GM18508 (cell line): ENCODE measurements at regions not wholly inside any gene's neighbourhood (a gene's known extent, or its start where the extent isn't known, plus 50 kb on each side); places are given as distances from the start of the nearest gene placed in this dataset.

Source experiments
- ATAC-seq: cut with Tn5 transposase; IDR thresholded peaks from one replicate; pipeline ENCODE4 v1.9.1; 2021; ENCODE audit warnings: moderate number of reproducible peaks; ENCODE audit not compliant: insufficient read depth, unreplicated experiment

GRCh38 chr7:52980129-52980528 is 55.3 kb upstream of the POM121L12 start:
- ATAC-seq = no peak

GRCh38 chr7:52973126-52973525 is 62.3 kb upstream of the POM121L12 start:
- ATAC-seq = no peak

DNA sequence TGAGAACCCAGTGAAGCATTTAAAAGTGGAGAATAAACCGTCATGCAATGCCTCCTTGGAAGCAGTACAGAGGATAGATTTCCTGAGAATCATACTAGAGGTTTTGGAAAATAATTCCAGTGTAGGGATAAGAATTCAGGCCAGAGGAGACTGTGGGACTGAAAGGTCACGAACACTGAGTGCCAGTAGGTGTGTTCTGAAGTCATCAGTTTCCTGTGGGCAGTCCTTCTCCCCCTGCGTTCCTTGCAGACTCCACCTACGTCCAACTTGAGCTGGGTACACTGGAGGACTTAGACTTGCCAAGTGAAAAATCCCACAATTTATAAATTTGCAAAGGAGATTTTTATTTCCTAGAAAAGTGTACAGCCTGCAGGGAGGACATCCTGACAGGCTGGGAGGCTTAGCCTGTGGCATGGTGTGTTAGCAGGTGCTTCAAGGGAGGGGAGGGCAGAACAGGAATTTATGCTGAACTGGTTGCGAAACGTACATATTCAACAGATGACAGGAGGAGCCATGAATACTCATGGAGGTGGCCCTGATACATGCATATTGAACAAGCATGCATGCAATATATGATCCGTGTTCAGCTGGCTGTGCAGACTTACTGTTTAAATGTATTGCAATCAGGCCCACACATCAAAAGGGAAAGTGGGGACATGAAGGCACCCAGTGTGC is 72.9 kb upstream of the POM121L12 start:
- no peak for ATAC-seq

- ATAC-seq = no peak
Observed at GRCh38 chr7:52961084-52961483, 74.3 kb upstream of the POM121L12 start.

GRCh38 chr7:52959878-52960660 is 75.4 kb upstream of the POM121L12 start:
- no peak for ATAC-seq

DNA sequence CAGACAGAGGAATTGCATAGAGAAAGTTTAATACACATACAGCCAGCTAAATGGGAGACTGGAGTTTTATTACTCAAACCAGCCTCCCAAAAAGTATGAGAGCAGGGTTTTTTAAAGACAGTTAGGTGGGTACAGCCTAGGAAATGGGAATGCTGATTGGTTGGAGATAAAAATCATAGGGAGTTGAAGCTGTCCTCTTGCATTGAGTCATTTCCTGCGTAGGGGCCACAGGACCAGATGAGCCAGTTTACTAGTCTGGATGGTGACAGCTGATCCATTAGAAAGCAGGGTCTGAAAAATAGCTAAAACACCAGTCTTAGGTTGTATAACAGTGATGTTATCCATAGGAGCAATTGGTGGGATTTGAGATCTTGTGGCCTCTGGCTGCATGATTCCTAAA is 76.1 kb upstream of the POM121L12 start:
- ATAC-seq = no peak

DNA sequence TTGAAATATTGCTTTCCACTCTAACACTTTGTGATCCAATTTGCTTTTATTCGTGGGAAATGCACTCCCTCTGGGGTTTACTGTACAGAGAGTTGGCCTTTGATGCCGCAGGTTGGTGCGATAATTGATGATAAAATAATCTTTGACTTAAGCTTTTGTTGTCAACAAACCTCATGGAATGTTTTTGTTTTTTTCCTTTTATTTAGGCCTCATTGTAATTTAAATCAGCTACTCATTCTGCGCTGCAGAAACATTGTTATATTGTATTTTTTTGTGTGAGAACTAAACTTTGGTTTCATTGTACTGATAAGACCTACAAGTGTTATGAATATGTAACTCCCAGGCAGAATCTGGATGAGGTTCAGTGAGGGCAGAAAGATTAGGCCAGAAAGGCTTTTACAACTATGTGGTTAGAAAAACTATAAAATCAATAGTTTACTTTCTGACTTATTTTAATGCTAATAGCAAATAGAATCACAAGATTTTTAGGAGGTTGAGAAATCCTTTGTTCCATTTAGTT is 76.8 kb upstream of the POM121L12 start:
- ATAC-seq = no peak

DNA sequence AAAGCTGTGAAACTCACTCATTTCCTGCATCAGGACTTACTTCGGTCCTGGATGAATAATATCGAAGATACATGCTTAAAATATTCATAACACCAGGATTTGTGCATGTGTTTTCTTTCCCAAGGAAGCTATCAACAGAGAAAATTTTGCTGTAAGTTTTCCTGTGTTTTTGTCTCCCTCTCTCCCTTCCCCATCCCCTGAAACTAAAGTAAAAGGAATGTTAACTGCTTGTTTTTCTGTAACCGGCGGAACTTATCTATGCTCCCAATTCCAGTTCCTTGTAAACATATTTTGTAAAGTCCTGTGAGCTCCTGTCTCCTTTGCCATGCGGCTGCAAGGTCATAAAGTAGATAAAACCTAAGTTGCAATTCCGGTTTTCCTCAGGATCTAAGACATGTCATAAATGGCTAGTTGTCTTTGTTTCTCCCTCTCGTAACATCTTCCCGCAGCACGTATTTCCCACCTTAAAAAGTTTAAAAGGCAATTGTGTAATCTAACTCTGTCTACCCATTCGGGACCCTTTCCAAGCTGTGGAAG is 79.0 kb upstream of the POM121L12 start:
- no peak for ATAC-seq

GRCh38 chr7:52955522-52955921 is 79.9 kb upstream of the POM121L12 start:
- no peak for ATAC-seq

DNA sequence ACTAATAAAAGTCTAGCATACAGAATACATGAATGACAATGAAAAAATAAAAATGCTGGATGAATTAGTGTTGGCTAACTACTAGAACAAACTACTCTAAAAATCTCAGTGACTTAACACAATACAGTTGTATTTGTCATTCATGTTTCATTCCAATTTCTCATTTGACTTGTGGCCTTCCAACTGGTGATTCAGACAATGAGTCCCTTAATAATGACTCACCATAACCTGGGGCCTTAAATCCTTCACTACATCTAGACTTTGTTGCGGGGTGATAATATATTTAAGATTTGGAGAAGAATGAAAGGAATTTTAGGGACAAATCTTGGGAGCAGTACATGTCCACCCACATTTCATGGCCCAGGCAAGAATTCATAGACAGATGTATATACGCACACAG is 90.5 kb upstream of the POM121L12 start:
- ATAC-seq = no peak

- ATAC-seq = no peak
Observed at GRCh38 chr7:52940481-52940880, 95.0 kb upstream of the POM121L12 start.

- ATAC-seq = no peak
Observed at GRCh38 chr7:52938455-52939133, 96.8 kb upstream of the POM121L12 start.

DNA sequence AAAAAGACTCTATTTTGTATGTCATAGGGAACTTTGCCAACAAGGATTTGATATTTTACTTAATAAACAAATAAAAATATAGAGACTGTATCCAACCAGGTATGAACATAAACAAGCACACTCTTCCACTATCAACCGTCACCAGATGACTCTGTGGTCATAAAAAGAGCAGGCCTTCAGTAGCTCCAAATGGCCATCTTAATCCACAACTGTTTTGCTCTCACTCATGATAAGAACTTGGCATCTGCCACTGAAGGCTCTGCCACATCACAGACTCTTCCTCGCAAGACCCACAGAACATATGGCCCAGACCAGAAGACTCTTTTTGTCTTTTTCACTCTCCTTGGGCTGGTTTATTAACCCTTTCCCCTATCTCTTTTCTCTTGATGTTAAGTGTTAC is 98.7 kb upstream of the POM121L12 start:
- no peak for ATAC-seq

- no peak for ATAC-seq
Observed at GRCh38 chr7:52928591-52928990, 106.8 kb upstream of the POM121L12 start.

- ATAC-seq = no peak
Observed at GRCh38 chr7:52925332-52925731, 110.1 kb upstream of the POM121L12 start.

GRCh38 chr7:52920977-52921376 is 114.5 kb upstream of the POM121L12 start:
- ATAC-seq = no peak

- no peak for ATAC-seq
Observed at GRCh38 chr7:52917982-52918578, 117.4 kb upstream of the POM121L12 start.

- no peak for ATAC-seq
Observed at GRCh38 chr7:52911795-52912194, 123.6 kb upstream of the POM121L12 start.

- no peak for ATAC-seq
Observed at GRCh38 chr7:52911326-52911725, 124.1 kb upstream of the POM121L12 start.

- no peak for ATAC-seq
Observed at GRCh38 chr7:52909935-52910334, 125.5 kb upstream of the POM121L12 start.
